ENCODE measurements at regions not wholly inside any gene's neighbourhood (a gene's known extent, or its start where the extent isn't known, plus 50 kb on each side); places are given as distances from the start of the nearest gene placed in this dataset.
A peak's percentile ranks its signal among the peaks of the same experiment; 100 is the strongest.

- TF ChIP-seq CTCF (conservative IDR thresholded peaks at IDR 0.05) = no peak
- DNase-seq (ENCODE audit: low read depth, low spot score) = no peak
- Mint-ChIP-seq H3K27me3 (ENCODE audit: low read depth) (no peaks in the 10 kb centered on the region), H3K9me3 (peaks cover 5% of the 10 kb centered on the region), H3K36me3 (ENCODE audit: low read depth) (peaks cover under 1% of the 10 kb centered on the region), H3K4me1 (peaks cover 26% of the 10 kb centered on the region), H3K4me3 (no peak overlapping the region), H3K27ac (ENCODE audit: unreplicated experiment) (peak overlapping the region; percentile 96)
Observed at GRCh38 chr13:80217614-80218456, 123.1 kb downstream of the SPRY2 start.

GRCh38 chr13:80215368-80215767 lies 125.6 kb downstream of the SPRY2 start:
- Mint-ChIP-seq H3K4me3 (no peak overlapping the region), H3K36me3 (ENCODE audit: low read depth) (no peaks in the 10 kb centered on the region)

GRCh38 chr13:80214521-80214991 lies 126.4 kb downstream of the SPRY2 start:
- Mint-ChIP-seq H3K27ac (ENCODE audit: unreplicated experiment) (peak overlapping the region; percentile 13), H3K9me3 (peaks cover 3% of the 10 kb centered on the region), H3K27me3 (ENCODE audit: low read depth) (no peaks in the 10 kb centered on the region), H3K4me1 (peaks cover 26% of the 10 kb centered on the region), H3K4me3 (no peak overlapping the region), H3K36me3 (ENCODE audit: low read depth) (no peaks in the 10 kb centered on the region)
- no peak for DNase-seq (ENCODE audit: low read depth, low spot score)
- no peak for TF ChIP-seq CTCF (conservative IDR thresholded peaks at IDR 0.05)

More at GRCh38 chr13:80215368-80215767, 125.6 kb downstream of the SPRY2 start:
- H3K9me3 Mint-ChIP-seq = peaks cover 5% of the 10 kb centered on the region
- H3K4me1 Mint-ChIP-seq = peaks cover 26% of the 10 kb centered on the region
- H3K27ac Mint-ChIP-seq (ENCODE audit: unreplicated experiment) = no peak overlapping the region
- no peak for DNase-seq (ENCODE audit: low read depth, low spot score)
- no peak for TF ChIP-seq CTCF (conservative IDR thresholded peaks at IDR 0.05)
- H3K27me3 Mint-ChIP-seq (ENCODE audit: low read depth) = no peaks in the 10 kb centered on the region

GRCh38 chr13:80214050-80214449 lies 126.9 kb downstream of the SPRY2 start:
- no peak overlapping the region for H3K27ac Mint-ChIP-seq (ENCODE audit: unreplicated experiment)
- H3K36me3 Mint-ChIP-seq (ENCODE audit: low read depth) = no peaks in the 10 kb centered on the region
- no peaks in the 10 kb centered on the region for H3K9me3 Mint-ChIP-seq
- no peak overlapping the region for H3K4me3 Mint-ChIP-seq
- no peak for DNase-seq (ENCODE audit: low read depth, low spot score)
- TF ChIP-seq CTCF (conservative IDR thresholded peaks at IDR 0.05) = no peak
- H3K4me1 Mint-ChIP-seq = peaks cover 26% of the 10 kb centered on the region
- no peaks in the 10 kb centered on the region for H3K27me3 Mint-ChIP-seq (ENCODE audit: low read depth)

- peaks cover 25% of the 10 kb centered on the region for H3K4me1 Mint-ChIP-seq
- H3K27ac Mint-ChIP-seq (ENCODE audit: unreplicated experiment) = no peak overlapping the region
- no peak for TF ChIP-seq CTCF (conservative IDR thresholded peaks at IDR 0.05)
- H3K27me3 Mint-ChIP-seq (ENCODE audit: low read depth) = no peaks in the 10 kb centered on the region
- H3K9me3 Mint-ChIP-seq = no peaks in the 10 kb centered on the region
- H3K4me3 Mint-ChIP-seq = no peak overlapping the region
- no peak for DNase-seq (ENCODE audit: low read depth, low spot score)
- H3K36me3 Mint-ChIP-seq (ENCODE audit: low read depth) = no peaks in the 10 kb centered on the region
Observed at GRCh38 chr13:80213201-80213600, 127.7 kb downstream of the SPRY2 start.

Data from neural crest cell (in vitro differentiated cells).